Muscle layer of colon (tissue), 2 donors: ENCODE measurements at regions not wholly inside any gene's neighbourhood (a gene's known extent, or its start where the extent isn't known, plus 50 kb on each side); places are given as distances from the start of the nearest gene placed in this dataset.

Experiments
- H3K27ac ChIP-seq: one replicate; pipeline ENCODE4 v1.7.0; 2013; ENCODE audit warnings: low read depth, mild to moderate bottlenecking, low read length, moderate library complexity
- H3K27me3 ChIP-seq, 2 donors: one replicate each; pipeline ENCODE4 v1.7.0; 2013; ENCODE audit warnings: low read length in 2 of 2, mild to moderate bottlenecking in 2 of 2; ENCODE audit not compliant: insufficient read depth in 2 of 2, control insufficient read depth in 1 of 2
- H3K36me3 ChIP-seq: one replicate; pipeline ENCODE4 v1.7.0; 2013; ENCODE audit warnings: mild to moderate bottlenecking, low read length; ENCODE audit not compliant: insufficient read depth
- H3K4me1 ChIP-seq: one replicate; pipeline ENCODE4 v1.7.0; 2013; ENCODE audit warnings: mild to moderate bottlenecking, low read length; ENCODE audit not compliant: insufficient read depth
- H3K4me3 ChIP-seq, 2 donors: one replicate each; pipeline ENCODE4 v1.7.0; 2013; ENCODE audit warnings: low read length in 2 of 2, low read depth in 1 of 2, mild to moderate bottlenecking in 1 of 2, moderate library complexity in 1 of 2
- H3K9ac ChIP-seq: one replicate; pipeline ENCODE4 v1.7.0; 2013; ENCODE audit warnings: low read length
- H3K9me3 ChIP-seq: one replicate; pipeline ENCODE4 v1.7.0; 2013; ENCODE audit warnings: mild to moderate bottlenecking, low read length
- donor health status: abdominal sarcoma.
- donor health status: Adenocarcinoma of cecum.

- H3K4me3 ChIP-seq = no peak overlapping the region
- no peak overlapping the region for H3K27ac ChIP-seq
- no peaks in the 10 kb centered on the region for H3K4me1 ChIP-seq
- H3K9ac ChIP-seq = no peak overlapping the region
- H3K9me3 ChIP-seq = no peaks in the 10 kb centered on the region
- H3K27me3 ChIP-seq = no peaks in the 10 kb centered on the region
- H3K36me3 ChIP-seq = no peaks in the 10 kb centered on the region
Measured at GRCh38 chr13:62035981-62036380, 620.3 kb upstream of the PCDH20 start.

- no peaks in the 10 kb centered on the region for H3K27me3 ChIP-seq
Measured at GRCh38 chr13:62033934-62034333, 618.3 kb upstream of the PCDH20 start.

GRCh38 chr13:62022369-62022768 lies 606.7 kb upstream of the PCDH20 start:
- Histone ChIP-seq H3K4me3 (no peak overlapping the region), H3K36me3 (no peaks in the 10 kb centered on the region), H3K27ac (no peak overlapping the region), H3K9ac (no peak overlapping the region), H3K9me3 (no peaks in the 10 kb centered on the region), H3K4me1 (no peaks in the 10 kb centered on the region), H3K27me3 (no peaks in the 10 kb centered on the region)

More at GRCh38 chr13:62033934-62034333, 618.3 kb upstream of the PCDH20 start:
- Histone ChIP-seq H3K4me3 (no peak overlapping the region), H3K9me3 (no peaks in the 10 kb centered on the region), H3K4me1 (no peaks in the 10 kb centered on the region), H3K9ac (no peak overlapping the region), H3K27ac (no peak overlapping the region), H3K36me3 (no peaks in the 10 kb centered on the region)

- Histone ChIP-seq H3K27ac (no peak overlapping the region), H3K4me3 (no peak overlapping the region), H3K27me3 (no peaks in the 10 kb centered on the region), H3K36me3 (no peaks in the 10 kb centered on the region), H3K4me1 (no peaks in the 10 kb centered on the region), H3K9ac (no peak overlapping the region), H3K9me3 (no peaks in the 10 kb centered on the region)
Measured at GRCh38 chr13:62019858-62020257, 604.2 kb upstream of the PCDH20 start.

GRCh38 chr13:62014299-62014698 lies 598.6 kb upstream of the PCDH20 start:
- Histone ChIP-seq H3K9ac (no peak overlapping the region), H3K36me3 (no peaks in the 10 kb centered on the region), H3K27me3 (no peaks in the 10 kb centered on the region), H3K4me3 (no peak overlapping the region), H3K27ac (no peak overlapping the region), H3K4me1 (no peaks in the 10 kb centered on the region), H3K9me3 (no peaks in the 10 kb centered on the region)

GRCh38 chr13:62003452-62003851 lies 587.8 kb upstream of the PCDH20 start:
- Histone ChIP-seq H3K27ac (no peak overlapping the region), H3K4me1 (no peaks in the 10 kb centered on the region), H3K9ac (no peak overlapping the region), H3K4me3 (no peak overlapping the region), H3K27me3 (no peaks in the 10 kb centered on the region), H3K36me3 (no peaks in the 10 kb centered on the region), H3K9me3 (no peaks in the 10 kb centered on the region)

GRCh38 chr13:61994174-61994573 lies 578.5 kb upstream of the PCDH20 start:
- no peak overlapping the region for H3K4me3 ChIP-seq
- H3K36me3 ChIP-seq = no peaks in the 10 kb centered on the region
- H3K9me3 ChIP-seq = no peaks in the 10 kb centered on the region
- H3K27me3 ChIP-seq = no peaks in the 10 kb centered on the region
- no peak overlapping the region for H3K27ac ChIP-seq
- no peak overlapping the region for H3K9ac ChIP-seq
- H3K4me1 ChIP-seq = no peaks in the 10 kb centered on the region

- Histone ChIP-seq H3K36me3 (no peaks in the 10 kb centered on the region), H3K27me3 (no peaks in the 10 kb centered on the region), H3K27ac (no peak overlapping the region)
Measured at GRCh38 chr13:61989978-61990377, 574.3 kb upstream of the PCDH20 start.

GRCh38 chr13:61988810-61989209 lies 573.2 kb upstream of the PCDH20 start:
- no peaks in the 10 kb centered on the region for H3K27me3 ChIP-seq
- no peaks in the 10 kb centered on the region for H3K9me3 ChIP-seq
- H3K4me3 ChIP-seq = no peak overlapping the region
- no peak overlapping the region for H3K9ac ChIP-seq
- no peaks in the 10 kb centered on the region for H3K36me3 ChIP-seq
- no peak overlapping the region for H3K27ac ChIP-seq
- no peaks in the 10 kb centered on the region for H3K4me1 ChIP-seq

More at GRCh38 chr13:61989978-61990377, 574.3 kb upstream of the PCDH20 start:
- Histone ChIP-seq H3K4me3 (no peak overlapping the region), H3K9ac (no peak overlapping the region), H3K9me3 (no peaks in the 10 kb centered on the region), H3K4me1 (no peaks in the 10 kb centered on the region)

GRCh38 chr13:61975001-61975400 lies 559.4 kb upstream of the PCDH20 start:
- Histone ChIP-seq H3K9me3 (no peaks in the 10 kb centered on the region), H3K27me3 (no peaks in the 10 kb centered on the region), H3K9ac (no peak overlapping the region), H3K4me1 (no peaks in the 10 kb centered on the region), H3K36me3 (no peaks in the 10 kb centered on the region), H3K27ac (no peak overlapping the region), H3K4me3 (no peak overlapping the region)

- H3K4me3 ChIP-seq = no peak overlapping the region
- H3K9me3 ChIP-seq = no peaks in the 10 kb centered on the region
- H3K27ac ChIP-seq = no peak overlapping the region
- H3K36me3 ChIP-seq = no peaks in the 10 kb centered on the region
- no peaks in the 10 kb centered on the region for H3K4me1 ChIP-seq
- H3K9ac ChIP-seq = no peak overlapping the region
- H3K27me3 ChIP-seq = no peaks in the 10 kb centered on the region
Measured at GRCh38 chr13:61965756-61966155, 550.1 kb upstream of the PCDH20 start.

- no peaks in the 10 kb centered on the region for H3K4me1 ChIP-seq
- no peaks in the 10 kb centered on the region for H3K27me3 ChIP-seq
- H3K4me3 ChIP-seq = no peak overlapping the region
- H3K27ac ChIP-seq = no peak overlapping the region
- no peaks in the 10 kb centered on the region for H3K9me3 ChIP-seq
- H3K9ac ChIP-seq = no peak overlapping the region
- H3K36me3 ChIP-seq = no peaks in the 10 kb centered on the region
Measured at GRCh38 chr13:61960981-61961380, 545.3 kb upstream of the PCDH20 start.
